Testis (tissue), 2 donors: ENCODE measurements at regions not wholly inside any gene's neighbourhood (a gene's known extent, or its start where the extent isn't known, plus 50 kb on each side); places are given as distances from the start of the nearest gene placed in this dataset.

Source experiments
- DNase-seq: peaks from one replicate; pipeline ENCODE4 v3.0.0-alpha.2; 2019
- H3K27ac ChIP-seq, 2 donors: fragments of 200-600 bp; sonication (generic); one replicate each; pipeline ENCODE4 v1.5.1; 2019
- H3K27me3 ChIP-seq: fragments of 200-600 bp; sonication (generic); one replicate; pipeline ENCODE4 v1.5.1; 2019
- H3K36me3 ChIP-seq: fragments of 200-600 bp; sonication (generic); one replicate; pipeline ENCODE4 v1.5.1; 2017; ENCODE audit warnings: low read depth; ENCODE audit errors: missing control alignments
- H3K4me1 ChIP-seq: fragments of 200-600 bp; sonication (generic); one replicate; pipeline ENCODE4 v1.5.1; 2019
- H3K4me3 ChIP-seq, 2 donors: fragments of 200-600 bp; sonication (generic); one replicate each; pipeline ENCODE4 v1.5.1; 2017 to 2019
- H3K9me3 ChIP-seq: fragments of 200-600 bp; sonication (generic); one replicate; pipeline ENCODE4 v1.5.1; 2017
- CTCF ChIP-seq, 3 experiments: fragments of 450-650 bp in 2 of 3; fragments of 200-600 bp in 1 of 3; sonication (generic) in 1 of 3; IDR thresholded peaks; one replicate each; pipeline ENCODE4 v1.5.1; 2016 to 2019; ENCODE audit warnings: antibody characterized with exemption in 3 of 3, mild to moderate bottlenecking in 2 of 3, moderate library complexity in 1 of 3
- POLR2A ChIP-seq: fragments of 450-650 bp; IDR thresholded peaks from one replicate; pipeline ENCODE4 v1.6.1; 2017; ENCODE audit warnings: antibody characterized with exemption, mild to moderate bottlenecking, moderate library complexity
- WGBS, 2 donors: methylation state at CpG; one replicate each; pipeline ENCODE4 v1.1.5; 2018; 5-methylcytosine and 5-hydroxymethylcytosine counted together
- intact Hi-C: fragments of 100-400 bp; cut with DNase I; formaldehyde crosslinking; loops from one replicate; pipeline ENCODE4 v1.15.1; 2023; ENCODE audit warnings: low total_unique reads

- TF ChIP-seq POLR2A (no peak), CTCF (IDR thresholded peaks at IDR 0.05) (no peak)
- 81 to 83% methylated on average over 3 of the region's 3 CpGs for WGBS, 2 donors
- no peak overlapping the region for H3K4me3 ChIP-seq
- no peaks in the 10 kb centered on the region for H3K36me3 ChIP-seq
- no peak for DNase-seq
- no peak overlapping the region for H3K27ac ChIP-seq
- no peaks in the 10 kb centered on the region for H3K27me3 ChIP-seq
- H3K4me1 ChIP-seq = no peaks in the 10 kb centered on the region
- intact Hi-C loops = no loop called here
- H3K9me3 ChIP-seq = no peaks in the 10 kb centered on the region
Measured at GRCh38 chr5:93331863-93332262, 249.2 kb downstream of the NR2F1-AS1 start.

GRCh38 chr5:93331241-93331640 lies 249.8 kb downstream of the NR2F1-AS1 start:
- H3K4me3 ChIP-seq = no peak overlapping the region
- no peak overlapping the region for H3K27ac ChIP-seq
- H3K36me3 ChIP-seq = no peaks in the 10 kb centered on the region
- WGBS, 2 donors = 90 to 91% methylated on average over 1 of the region's 1 CpG
- DNase-seq = no peak
- H3K9me3 ChIP-seq = no peaks in the 10 kb centered on the region
- no peaks in the 10 kb centered on the region for H3K27me3 ChIP-seq
- H3K4me1 ChIP-seq = no peaks in the 10 kb centered on the region
- intact Hi-C loops = no loop called here
- TF ChIP-seq CTCF (IDR thresholded peaks at IDR 0.05) (no peak), POLR2A (no peak)

- no peak overlapping the region for H3K4me3 ChIP-seq
- no peak for DNase-seq
- H3K27ac ChIP-seq = no peak overlapping the region
- no peaks in the 10 kb centered on the region for H3K36me3 ChIP-seq
- WGBS, 2 donors = 44 to 47% methylated on average over 2 of the region's 2 CpGs
- no peaks in the 10 kb centered on the region for H3K4me1 ChIP-seq
- intact Hi-C loops = no loop called here
- H3K9me3 ChIP-seq = no peaks in the 10 kb centered on the region
- TF ChIP-seq POLR2A (no peak), CTCF (IDR thresholded peaks at IDR 0.05) (no peak)
- no peaks in the 10 kb centered on the region for H3K27me3 ChIP-seq
Measured at GRCh38 chr5:93330506-93330905, 250.5 kb downstream of the NR2F1-AS1 start.

GRCh38 chr5:93329756-93330155 lies 251.3 kb downstream of the NR2F1-AS1 start:
- no peaks in the 10 kb centered on the region for H3K9me3 ChIP-seq

More at GRCh38 chr5:93329756-93330155, 251.3 kb downstream of the NR2F1-AS1 start:
- Histone ChIP-seq H3K4me3 (no peak overlapping the region), H3K4me1 (no peaks in the 10 kb centered on the region), H3K27me3 (no peaks in the 10 kb centered on the region), H3K36me3 (no peaks in the 10 kb centered on the region), H3K27ac (no peak overlapping the region)
- intact Hi-C loops = no loop called here
- TF ChIP-seq CTCF (IDR thresholded peaks at IDR 0.05) (no peak), POLR2A (no peak)
- WGBS, 2 donors = 43 to 55% methylated on average over 1 of the region's 1 CpG
- DNase-seq = no peak
